Stromal cell of bone marrow (primary cell): ENCODE measurements at regions not wholly inside any gene's neighbourhood (a gene's known extent, or its start where the extent isn't known, plus 50 kb on each side); places are given as distances from the start of the nearest gene placed in this dataset.

Experiments used
- DNase-seq: peaks from one replicate; pipeline ENCODE4 v3.0.0-alpha.2; 2012; ENCODE audit warnings: low read depth

DNA sequence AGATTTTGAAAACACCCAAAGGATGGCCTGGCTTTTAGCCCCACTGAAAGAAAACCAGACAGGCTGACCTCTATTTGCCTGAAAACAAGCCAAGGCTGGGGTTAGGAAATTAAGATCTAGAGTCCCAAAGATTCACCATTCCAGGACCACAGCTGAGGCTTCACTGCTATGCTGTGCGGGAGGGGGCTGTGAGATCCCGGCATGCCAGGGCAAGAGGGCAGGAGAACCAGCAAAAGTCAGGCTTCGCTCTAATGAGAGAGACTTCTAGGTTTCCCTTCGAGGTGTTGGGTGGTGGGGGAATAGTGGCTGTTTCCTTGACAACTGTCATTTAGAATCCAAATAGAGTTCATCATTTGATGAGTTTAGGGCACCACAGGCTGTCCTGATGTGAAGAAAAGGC is 152.9 kb upstream of the NFIB start:
- no peak for DNase-seq

- DNase-seq: no peak
Observed at GRCh38 chr9:14466429-14466818, 152.5 kb upstream of the NFIB start.

DNA sequence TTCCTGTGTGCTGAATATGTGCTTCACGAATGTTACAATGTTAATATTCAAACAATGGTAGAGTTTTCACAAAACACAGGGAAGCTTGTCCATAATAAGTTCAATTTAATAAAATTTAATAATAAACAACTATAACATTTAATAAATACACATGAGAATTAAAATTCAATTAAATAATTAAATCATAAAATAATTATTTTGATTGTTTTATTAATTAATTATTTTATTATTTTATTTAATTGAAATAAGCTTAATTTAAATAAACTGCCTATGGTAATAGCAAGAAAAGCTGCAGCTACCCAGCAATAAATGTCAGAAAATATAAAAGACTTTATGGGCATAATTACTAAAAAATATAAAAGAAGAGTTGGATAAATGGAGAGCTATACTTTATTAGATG is 149.0 kb upstream of the NFIB start:
- DNase-seq: no peak

DNA sequence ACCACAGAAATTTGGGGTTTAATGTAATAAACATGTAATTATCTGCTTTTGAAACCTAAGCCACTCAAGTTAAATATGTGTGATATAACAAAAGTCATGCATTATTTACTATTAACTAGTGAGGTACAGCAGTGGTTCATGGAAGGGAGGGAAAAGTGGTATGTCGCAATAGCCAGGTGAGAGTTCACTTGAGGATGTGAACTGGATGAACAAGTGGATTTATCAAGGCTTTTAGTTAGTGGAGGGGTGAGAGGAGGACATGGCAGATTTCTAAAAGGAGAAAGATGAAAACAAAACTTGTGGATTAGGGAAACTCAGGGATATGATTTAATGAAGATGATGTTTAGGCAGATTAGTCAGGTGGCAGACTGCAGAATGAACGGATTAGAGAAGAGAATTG is 141.3 kb upstream of the NFIB start:
- no peak for DNase-seq

GRCh38 chr9:14453286-14453685 is 139.3 kb upstream of the NFIB start:
- DNase-seq: no peak

- no peak for DNase-seq
Observed at GRCh38 chr9:14452539-14452938, 138.6 kb upstream of the NFIB start.

DNA sequence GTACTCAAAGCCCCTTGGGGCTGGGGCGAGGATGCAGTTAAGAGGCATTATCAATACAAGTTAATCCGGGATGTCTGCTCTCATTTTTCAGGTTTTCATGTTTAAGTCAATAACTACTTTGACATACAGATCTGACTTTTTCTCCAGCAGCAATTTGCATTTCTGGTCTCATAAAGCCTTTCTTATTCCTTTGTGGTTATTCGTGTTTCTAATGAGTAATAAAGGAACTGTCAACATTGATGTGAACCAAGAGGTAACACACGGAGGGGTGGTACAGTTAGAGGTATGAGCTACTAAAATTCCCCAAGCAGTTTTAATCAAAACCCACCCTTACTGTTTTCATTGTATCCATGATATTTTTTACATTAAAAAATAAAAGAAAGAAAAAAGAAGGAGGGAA is 138.0 kb upstream of the NFIB start:
- DNase-seq: no peak

DNA sequence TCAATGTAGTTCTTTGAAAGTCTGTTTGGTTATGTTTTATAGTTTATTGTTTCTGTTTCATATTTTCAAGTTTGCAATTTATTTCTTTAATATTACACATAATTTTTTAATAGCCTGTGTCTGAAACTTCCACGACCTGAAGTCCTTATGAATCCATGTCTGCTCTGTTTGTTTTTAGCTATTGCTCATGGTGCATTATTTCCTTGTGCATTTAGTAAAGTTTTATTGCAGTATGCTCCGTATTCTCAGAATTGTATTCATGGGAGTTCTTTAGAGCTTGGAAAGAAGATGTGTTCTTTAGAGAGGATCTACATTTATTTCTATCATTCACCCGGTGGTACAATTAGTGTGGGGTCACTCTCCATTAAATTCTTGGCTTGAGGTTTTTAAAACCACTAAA is 133.2 kb upstream of the NFIB start:
- DNase-seq: no peak

DNA sequence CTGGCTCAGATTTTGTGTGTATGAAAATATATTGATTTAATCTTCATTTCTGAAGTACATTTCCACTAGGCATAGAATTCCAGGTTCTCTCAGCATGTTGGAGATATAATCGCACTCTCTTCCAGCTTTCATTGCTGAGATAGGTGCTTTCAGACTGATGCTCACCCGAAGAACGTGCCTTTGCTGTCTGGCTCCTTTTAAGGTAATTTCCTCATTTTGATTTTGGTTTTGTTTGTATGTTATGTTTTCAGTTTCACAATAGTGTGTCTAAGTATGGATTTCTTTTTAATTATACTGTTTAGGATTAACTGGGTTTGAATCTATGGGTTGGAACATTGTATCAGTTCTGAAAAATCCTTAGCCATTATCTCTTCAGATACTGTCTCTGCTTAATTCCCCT is 132.0 kb upstream of the NFIB start:
- DNase-seq: no peak

GRCh38 chr9:14442956-14443355 is 129.0 kb upstream of the NFIB start:
- DNase-seq: no peak

GRCh38 chr9:14441976-14442651 is 128.2 kb upstream of the NFIB start:
- DNase-seq: no peak

DNA sequence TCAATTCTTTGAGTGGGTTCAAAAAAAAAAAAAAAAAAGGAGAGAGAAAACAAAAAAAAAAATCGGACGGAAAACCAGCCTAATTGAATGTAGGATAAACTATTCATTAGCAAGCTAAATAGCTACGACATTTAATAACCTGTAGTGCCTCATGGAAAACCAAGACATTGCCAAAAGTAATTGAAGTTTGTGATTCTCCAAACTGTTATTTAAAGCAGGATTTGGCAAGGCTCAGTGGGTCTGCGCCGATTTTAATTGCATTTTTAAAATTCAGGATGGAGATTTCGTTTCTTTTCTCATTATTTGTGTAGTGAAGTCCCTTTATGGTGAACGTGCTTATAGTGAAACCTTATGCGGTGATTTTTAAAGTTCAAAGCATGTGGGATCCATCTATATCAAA is 127.2 kb upstream of the NFIB start:
- DNase-seq: no peak

- no peak for DNase-seq
Observed at GRCh38 chr9:14440062-14440461, 126.1 kb upstream of the NFIB start.

DNA sequence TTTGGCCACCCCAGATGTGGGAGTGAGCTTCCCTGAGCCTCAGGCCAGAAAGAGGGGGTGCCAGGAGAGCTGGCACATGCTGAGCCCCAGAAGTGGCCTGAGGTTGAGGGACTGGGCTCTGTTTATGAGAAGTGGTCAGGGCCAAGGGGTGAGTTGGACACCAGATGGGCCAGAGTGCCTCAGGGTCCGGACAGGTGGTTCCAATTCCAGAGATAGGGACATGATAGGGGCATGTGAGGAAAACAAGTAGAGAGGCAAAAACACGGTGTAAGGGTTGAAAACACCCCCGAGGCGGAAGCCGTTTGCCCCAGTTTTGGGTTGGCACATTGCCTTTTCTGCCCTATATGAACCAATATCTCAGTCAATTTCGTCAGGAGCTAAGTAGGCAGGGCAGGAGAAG is 125.6 kb upstream of the NFIB start:
- DNase-seq: no peak

DNA sequence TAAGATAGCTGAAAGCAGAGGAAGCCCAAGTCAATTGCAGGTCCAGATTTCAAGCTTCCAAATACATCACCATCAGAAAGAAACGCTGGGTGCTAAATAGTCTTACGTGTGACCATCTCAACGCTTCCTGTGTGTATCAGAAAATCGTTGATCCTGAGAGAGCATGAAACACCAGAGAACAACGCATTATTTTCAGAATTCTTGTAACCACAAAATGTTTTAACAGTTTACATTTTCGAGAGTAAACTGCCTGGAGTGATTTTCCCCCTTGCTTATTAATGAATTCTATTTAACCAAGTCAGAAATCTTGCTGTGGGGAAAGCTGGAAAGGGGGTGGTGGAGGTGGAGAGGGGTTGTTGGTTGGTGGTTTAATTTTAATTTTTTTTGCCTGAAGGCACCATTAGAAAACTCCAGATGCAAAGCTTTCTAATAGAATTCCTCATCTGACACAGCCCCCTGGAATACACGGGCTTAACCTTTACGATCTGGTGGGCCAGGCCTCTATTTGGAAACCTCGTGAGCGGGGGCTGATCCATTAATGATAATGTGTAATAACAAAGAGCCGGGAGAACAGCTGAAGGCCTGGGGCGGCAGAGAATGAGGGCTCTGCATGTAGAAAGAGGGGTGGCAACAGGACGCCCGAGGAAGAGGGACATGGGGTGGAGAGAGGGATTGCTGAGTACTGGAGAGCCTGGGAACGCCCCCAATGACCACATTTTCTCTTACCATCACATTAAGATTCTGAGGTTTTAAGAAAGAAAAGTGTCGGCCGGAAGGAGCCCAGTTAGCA is 124.5 kb upstream of the NFIB start:
- no peak for DNase-seq

- DNase-seq: no peak
Observed at GRCh38 chr9:14437354-14438231, 123.7 kb upstream of the NFIB start.

DNA sequence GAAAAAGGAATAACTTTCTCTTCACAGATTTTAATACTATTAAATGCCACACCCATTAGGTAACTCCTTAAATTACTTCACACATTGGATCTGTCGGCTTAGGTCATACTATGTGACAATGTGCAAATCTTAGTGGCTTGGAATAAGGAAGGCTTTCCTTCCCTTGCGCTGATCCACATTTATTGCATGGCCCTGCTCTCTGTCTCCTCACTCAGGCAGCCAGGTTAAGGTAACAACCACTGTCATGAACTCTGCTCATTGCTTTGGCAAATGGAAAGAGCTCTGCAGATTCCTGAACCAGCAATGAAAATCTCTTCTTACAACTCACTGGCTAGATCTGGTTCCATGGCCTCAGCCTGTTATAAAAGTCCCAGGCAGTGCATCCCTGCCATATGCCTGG is 121.9 kb upstream of the NFIB start:
- DNase-seq: no peak

DNA sequence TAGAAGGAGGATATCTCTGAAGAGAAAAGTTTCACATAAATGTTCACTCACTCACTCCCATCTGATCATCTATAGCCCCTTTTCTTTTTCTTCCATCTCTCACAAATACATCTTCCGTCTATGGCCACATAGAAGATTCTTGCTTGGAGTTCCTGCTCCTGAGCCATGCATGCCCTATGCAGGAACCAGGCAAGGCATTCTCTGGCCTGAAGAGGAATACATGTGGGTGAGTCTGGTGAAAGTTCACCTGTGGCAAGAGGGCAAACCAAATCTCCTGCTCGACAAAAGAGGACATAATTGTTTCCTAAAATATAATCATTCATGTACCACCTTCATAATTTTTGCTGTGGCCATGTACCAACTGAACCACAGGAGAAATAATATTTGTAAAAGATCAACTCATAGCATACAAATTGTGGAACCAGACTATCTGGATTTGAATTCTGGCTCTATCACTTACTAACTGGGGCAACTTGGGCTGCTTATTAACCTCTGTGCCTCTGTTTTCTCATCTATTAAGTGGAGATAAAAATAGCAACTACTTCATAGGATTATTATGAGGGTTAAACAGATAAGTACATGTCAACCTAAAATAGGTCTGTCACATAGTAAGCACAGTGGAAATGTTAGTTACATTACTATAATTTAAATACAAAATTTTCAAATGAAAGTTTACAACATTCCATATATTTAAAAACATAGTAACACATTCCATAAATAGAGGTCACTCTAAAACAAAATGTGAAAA is 121.2 kb upstream of the NFIB start:
- DNase-seq: no peak

DNA sequence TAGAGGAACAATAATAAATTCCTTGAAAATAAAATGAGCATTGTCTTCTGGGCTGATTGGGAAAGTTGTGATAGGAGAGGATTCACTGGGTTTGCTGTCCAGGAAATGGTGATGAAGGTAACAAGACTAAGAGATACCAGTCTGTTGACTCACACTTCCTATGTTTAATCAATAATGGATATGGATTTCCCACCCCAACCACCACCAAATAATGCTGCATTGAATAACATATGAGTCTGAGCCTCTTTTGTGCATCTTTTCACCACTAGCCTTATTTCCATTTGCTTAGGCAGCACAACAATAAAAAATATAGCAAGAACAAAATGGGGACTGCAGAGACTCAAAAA is 120.2 kb upstream of the NFIB start:
- no peak for DNase-seq

GRCh38 chr9:14433351-14434157 is 119.6 kb upstream of the NFIB start:
- peak; percentile 40 for DNase-seq

GRCh38 chr9:14432666-14433350 is 118.9 kb upstream of the NFIB start:
- DNase-seq: no peak
